NCI-H1417 (cell line): ENCODE measurements at regions not wholly inside any gene's neighbourhood (a gene's known extent, or its start where the extent isn't known, plus 50 kb on each side); places are given as distances from the start of the nearest gene placed in this dataset.

Experiments used
- DNase-seq, 3 experiments: peaks; one replicate each; lab custom pipeline; 2025; lab: John Stamatoyannopoulos, UW

DNA sequence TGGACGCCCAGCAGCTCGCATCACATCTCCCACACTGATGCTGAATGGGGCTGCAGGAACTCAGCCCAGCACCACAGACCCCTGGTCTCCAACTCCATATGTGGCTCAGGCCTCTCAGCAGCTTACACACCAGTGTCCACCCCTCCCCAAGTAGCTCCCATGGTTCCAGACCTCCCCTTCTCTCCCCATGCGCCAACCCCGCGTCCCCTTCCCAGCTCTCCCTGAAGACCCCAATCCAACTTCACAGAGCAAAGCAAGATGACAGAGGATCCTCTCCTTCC, 188.9 kb downstream of the SH3BP4 start:
- no peak for DNase-seq

DNA sequence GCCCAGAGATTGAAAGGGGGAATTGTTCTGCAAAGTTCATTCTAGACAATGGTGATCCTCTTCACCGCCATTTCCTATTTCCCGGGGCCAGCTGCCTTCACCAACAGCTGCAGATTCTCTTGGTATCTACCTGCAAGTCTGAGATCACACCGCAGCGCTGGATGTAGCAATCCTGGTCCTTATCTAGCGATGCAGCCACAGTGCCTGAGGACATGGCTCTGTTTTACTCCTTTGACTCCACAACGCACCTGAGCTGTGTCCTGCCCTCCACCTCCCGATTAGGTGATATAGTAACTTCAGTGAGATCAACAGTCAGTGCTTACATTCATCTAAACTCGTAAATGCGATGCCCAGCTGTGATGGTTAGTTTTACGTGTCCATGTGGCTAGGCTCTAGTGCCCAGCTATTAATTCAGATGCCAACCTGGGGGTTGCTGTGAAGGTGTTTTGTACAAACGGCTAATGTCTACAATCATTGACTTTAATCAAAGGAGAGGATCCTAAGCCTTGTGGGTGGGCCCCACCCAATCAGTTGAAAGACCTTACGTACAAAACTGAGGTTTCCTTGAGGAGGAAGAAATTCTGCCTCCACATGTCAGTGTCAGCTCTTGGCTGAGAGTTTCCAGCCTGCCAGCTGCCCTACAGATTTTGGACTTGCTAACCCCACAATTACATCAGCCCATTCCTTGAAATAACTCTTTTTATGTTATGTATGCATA, 189.8 kb downstream of the SH3BP4 start:
- DNase-seq = no peak

DNA sequence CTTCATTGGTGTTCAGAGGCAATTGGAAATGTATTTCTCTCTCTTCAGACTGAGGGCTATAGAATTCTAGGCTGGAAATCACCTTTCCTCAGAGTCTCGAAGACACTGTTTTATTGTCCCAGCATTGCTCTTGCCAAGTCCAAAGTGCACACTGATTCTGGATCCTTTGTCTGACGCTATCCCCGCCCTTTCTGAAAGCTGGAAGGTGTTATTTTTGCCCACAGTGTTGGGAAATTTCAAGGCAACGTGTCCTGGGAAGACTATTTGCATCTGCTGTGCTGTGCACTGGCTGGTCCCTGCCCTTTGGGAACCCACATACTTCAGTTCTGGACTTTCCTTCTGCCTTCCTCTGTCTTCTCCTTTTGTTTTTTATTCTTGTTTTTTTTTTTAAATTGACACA, 190.8 kb downstream of the SH3BP4 start:
- DNase-seq = no peak

DNA sequence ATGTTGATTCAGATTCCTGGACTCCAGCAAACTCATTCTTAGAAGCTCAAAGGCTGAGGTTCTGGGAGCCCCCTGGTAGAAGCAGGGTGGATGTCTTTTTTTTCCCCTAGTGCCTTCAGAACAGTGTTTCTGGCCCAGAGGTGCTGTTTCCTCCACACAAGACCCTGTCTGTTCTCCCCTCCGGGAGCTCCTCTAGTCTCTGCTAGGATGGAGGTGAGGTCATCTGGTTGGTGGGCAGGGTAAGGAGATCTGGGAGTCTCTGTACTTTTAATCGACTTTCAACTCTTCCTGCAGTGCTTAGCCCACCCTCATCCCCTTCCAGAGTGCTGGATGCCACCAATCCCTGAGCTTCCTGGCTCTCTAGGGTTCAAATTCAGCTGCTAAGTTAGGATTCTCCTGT, 192.0 kb downstream of the SH3BP4 start:
- no peak for DNase-seq

DNA sequence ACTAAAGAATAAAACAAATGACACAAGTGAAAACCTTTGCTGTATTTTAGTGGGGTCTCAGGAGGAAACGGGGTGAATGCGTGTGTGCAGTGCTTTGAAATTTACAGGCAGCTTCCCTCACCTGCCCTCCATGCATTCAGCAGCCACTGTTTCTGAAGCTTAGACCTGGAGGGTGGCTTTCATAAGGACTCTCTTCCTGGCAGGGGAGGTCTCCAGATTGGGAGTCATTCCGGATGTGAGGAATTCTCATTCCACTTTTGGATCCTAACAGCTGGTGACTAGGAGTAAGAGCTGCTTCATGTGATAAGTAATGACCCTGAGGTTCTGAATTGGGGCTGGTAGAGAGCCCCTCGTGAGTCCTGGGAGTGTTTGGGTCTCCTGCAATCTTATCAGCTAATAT, 192.5 kb downstream of the SH3BP4 start:
- no peak for DNase-seq

DNA sequence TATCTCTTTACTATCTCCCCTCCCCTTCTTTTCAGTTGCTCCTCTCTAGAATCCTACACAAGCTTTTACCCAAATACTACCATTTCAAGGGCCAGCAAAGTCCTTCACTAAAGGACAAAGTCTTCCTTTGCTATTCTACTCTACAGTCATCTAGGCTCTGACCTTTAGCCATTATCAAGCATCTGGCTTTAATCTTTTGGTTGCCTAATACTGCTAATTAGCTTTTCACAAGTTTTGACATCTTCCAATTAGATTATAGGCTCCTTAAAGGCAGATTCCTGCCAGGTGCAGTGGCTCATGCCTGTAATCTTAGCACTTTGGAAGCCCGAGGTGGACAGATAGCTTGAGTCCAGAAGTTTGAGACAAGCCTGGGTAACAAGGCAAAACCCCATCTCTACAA, 194.4 kb downstream of the SH3BP4 start:
- no peak for DNase-seq

DNA sequence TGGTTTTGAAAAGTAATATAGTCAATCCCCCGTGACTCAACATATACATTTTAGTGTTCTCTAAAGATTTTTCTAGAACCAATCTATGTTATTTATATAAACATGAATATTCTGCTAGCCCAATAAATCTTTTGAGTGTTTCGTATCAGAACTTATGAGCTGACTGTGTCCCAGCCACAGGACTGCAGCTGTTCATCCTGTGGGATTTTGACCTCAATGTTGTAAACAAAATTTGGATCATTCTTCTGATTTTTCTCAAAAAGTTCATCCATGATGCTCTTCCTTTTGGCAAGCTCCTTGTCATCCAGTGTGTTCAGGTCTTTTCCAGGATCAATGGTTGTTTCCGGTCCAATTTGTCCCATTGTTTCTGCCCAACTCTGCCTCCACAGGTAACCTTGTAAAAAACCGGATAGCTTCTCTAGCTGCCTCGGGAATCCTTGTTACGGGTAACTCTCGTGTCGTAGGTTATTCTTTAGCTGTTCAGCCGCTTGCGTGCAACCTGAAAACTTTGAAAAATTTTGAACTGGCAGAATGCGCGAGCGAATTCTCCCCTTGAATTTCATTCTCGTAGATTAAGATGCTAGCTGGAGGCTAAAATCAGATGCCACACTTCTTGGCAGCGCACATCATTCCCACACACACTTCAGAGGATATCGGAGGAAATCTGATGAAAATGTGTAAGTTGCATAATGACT, 195.2 kb downstream of the SH3BP4 start:
- no peak for DNase-seq

DNA sequence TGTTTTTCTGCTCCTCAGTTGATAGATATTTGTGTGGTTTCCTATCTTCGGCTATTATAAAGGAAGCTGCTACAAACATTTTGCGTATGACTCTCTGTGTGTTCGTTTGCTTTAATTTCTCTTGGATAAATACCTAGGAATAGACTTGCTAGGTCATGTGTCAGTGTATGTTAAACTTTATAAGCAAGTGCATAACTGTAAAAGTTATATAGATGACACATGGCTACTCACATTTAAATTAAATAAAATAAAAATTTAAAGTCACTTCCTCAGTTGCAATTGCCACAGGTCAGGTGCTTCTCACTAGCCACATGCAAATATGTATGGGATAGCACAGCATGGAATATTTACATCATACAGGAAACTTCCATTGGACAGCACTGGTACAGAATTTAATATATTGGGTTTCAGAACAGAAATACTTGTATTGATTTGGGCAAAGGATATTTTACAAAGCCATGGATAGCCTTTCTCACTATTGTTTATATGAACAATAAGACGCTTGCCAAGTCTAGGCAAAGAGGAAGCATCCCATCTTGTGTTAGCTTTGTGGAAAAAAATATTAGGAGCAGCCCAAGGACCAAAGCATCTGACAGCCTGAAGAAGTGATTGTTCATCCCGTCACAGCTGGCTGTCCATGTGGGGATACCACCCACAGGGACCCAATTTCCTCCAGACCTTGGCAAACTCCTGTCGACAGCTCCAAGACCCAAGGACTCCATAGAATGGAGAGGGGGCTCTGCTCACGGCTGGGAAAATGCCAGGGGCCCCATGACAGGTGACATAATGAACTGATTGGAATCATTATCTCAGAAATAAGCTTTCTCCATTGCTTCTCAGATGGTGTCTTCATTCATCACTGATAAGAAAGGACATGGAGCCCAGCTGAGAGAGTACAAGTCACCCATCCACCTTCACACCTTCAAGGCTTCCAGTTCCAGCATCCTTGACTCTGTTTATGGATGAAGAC, 196.7 kb downstream of the SH3BP4 start:
- no peak for DNase-seq

DNA sequence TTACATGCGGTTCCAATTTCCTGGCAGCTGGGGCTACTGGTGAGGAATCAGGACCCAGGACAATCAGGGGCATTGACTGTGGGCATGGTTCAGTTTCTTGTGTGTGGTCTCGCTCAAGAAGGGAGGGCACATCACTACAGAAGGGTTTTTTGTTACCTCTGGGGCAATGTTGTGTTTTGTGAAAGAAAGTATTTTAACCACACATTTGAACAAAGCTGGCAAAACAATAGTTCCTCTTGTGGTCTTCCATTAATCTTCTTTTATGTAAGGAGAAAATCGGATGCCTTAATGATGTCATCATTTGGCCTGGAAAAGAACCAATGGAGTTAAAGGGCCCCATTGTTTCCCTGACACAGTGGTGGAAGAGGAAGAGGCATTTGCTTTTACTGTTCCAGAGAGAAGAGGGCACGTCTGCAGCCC, 197.4 kb downstream of the SH3BP4 start:
- no peak for DNase-seq

DNA sequence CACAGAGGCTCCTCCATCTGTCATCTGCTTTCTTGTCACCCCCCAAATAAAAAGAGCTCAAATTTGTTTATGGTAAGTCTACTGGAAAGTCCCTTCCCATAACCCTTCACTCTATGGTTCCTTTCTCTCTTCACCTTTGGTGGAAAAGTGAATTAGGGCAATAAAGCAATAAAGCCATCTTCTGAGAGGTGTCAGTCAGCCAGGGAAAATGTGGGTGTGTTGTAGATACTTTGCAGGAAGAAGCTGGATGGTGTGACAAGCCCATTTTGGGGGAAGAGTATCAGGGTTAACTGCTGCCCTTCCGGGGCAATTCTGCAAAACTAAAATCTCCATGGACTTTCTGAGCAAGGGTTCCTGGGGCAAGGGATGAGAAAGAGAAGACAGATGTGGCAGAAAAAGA, 197.9 kb downstream of the SH3BP4 start:
- no peak for DNase-seq

DNA sequence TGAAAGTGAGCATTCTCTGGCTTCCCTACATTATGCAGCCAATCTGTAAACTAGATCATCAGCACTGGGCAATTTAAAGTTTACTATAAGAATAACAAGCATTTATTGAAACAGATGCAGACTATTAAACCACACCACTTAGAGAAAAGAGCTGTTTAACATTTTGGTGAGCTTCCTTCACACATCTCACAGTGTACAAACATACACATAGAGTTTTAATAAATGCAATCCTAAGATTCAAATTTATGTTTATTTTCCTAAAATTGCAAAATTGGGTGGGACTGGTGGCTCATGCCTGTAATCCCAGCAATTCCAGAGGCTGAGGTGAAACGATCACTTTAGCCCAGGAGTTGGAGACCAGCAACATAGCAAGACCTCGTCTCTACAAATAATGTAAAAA, 199.3 kb downstream of the SH3BP4 start:
- no peak for DNase-seq

DNA sequence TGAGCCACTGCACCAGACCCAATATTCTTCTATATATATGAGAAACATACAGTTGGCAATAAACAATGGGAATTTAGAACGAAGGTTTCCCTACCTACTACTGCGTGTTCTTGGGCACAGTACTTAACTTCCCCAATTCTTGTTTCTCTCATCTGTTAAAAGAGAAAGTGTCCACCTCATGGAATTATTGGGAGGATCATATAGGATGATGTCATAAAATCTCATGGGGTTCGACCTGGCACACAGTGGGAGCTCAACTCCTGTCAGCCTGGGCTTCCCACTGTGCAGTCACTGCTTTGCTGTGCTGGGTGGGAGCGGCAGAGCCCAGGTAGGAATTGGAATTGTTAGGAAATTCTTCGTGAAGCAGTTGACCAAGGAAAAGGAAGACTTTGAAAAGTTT, 203.3 kb downstream of the SH3BP4 start:
- no peak for DNase-seq

DNA sequence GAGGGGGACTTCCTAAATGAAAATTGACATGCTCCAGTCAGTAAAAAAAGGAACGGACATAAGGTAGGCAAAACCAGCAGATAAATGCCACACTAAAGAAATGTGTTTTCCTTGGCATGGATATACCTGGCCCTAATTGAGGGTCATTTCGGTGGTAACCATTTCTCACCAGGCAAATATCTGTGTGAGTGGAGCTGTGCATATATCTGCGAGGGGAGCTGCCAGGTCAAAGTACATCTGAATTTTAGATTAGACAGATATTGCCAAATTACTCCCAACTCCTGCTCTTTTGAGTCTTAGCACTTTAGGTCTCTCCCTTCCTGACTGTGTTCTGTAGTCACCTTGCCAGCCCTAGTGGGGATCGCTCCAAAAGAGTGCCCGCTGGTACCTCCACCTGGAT, 204.2 kb downstream of the SH3BP4 start:
- DNase-seq = no peak

DNA sequence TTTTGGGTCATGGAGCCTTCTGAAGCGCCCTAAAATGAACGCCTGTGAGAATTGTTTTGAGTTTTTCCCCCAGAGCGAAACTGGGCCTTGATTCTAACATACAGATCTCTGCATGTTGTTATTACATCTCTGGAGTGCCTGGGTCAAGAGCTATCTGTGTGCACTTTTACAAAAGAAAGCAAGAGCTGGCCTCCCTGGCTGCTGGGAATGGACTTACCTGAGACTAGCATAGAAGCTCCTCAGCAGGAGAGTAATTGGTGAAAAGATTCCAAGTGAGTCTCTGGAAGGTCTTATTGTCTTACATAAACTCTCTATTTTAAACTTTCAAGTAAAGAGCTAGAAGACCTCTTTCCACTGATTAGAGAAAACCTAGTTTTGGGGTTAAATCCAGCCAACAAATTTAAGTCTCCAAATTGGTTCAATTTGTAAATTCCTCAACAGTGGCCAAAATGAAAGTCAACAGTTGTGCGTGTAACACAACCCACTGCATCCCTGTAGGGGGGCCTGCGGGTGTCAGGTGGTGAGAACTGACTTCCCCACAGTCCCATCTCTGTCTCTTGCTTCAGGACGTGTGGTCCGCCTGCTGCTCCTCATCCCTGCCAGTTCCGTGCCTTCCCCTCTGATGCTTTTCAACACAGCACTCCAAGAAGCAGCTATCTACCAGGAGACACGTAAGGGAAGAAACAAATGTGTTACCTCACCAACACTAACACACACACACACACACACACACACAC, 206.1 kb downstream of the SH3BP4 start:
- DNase-seq = no peak

DNA sequence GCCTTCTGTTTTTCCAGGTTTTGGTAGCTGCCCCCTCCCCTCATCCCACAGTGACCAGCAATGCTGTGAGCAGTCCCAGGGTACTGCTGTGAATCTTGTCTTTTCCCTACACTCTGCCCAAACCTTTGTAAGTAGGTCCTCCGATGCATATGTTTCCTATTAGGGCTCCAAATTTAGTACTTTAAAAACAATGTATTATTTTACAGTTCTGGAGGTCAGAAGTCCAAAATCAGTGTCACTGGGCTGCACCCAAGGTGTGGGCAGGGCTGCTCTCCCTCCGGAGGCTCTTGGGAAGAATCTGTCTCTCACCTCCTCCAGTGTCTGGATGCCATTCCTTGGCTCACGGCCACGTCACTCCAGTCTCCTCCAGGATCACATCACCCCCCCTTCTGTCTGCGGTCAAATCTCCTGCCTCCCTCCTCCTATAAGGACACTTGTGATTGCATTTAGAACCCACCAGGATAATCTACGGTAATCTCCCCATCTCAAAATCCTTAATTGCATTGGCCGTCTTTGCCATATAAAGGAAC, 208.5 kb downstream of the SH3BP4 start:
- DNase-seq = no peak

DNA sequence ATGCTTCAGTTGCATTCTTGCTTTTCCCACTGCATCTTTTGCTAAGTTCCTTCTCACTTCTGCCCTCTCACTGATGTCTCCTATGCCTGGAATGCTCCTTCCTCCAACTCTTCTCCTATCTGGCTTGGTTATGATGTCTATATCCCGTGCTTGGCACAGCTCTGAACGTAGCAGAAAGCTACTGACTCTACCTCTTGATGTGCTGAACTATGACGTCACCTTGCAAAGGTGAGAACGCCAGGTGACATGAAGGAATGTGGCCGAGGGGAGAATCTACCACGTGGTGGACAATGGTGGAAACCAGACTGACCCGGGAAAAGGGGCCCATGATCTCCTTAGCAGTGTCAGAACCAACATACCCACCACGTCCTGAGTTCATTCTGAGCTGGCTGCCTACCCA, 209.7 kb downstream of the SH3BP4 start:
- DNase-seq = no peak

DNA sequence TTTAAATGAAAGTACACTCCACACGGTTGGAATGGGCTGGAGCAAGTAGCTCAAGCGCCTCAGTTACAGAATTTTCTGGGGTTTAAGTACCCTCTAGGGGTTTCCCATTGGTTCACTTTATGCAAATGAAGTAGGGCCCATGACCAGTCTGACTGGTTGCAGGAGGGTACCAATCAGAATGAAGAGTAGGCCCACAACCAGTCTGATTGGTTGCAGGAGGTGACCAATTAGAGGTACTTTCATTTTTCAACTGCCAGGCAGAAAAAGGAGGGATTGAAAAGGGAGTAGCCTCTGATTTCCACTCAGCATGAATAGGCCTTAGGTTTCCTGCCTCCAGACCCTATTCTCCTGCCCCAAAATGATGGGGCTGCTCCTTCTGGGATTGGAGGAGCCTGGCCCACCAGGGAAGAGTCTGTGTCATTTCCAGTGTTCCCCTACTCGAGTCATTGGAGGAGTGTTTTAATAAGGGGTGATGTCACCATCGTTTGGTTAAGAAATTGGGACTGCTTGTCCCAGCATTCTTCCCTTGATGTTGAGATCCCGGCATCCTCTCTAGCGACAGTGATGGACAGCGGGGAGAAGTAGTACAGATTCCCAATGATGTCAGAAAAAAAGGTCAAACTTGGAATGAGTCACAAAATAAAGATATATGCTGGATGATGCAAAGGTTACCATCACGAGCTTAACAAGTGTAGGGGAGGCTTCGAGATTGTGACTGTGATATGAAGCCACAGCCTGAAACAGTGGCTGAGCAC, 210.4 kb downstream of the SH3BP4 start:
- DNase-seq = no peak

DNA sequence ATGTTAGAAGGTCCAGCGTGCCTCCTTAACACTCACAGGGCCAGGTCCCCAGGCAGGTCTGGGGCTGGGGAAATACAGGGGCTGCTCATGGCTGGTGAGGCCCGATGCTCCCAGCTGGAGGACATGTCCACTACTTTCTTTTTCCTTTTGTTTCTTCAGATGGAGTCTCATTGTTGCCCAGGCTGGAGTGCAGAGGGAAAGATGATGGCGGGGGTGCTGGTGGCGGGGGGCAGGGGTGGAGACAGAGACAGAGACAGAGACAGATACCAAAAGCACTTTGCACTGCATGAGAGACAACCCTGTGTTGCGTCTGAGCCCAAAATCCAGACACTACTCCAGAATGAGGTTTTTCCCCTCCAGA, 211.0 kb downstream of the SH3BP4 start:
- no peak for DNase-seq

DNA sequence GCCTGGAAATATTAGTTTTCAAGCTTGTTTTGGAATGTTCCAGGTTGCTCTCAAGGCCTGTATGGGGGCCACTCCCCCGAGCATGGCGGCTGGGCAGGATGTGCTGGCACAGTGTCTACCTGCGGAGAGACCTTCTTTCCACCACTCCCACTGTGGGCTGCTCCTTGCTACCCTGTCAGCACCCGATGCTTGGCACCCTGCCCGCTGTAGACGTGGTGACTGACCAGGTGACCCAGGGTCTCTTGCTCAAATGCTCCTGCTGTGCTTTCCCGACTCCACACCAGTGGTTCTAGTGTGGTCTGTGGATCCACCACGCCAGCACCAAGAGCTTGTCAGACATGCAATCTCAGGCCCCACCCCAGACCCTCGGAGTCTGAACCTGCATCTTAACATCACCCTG, 213.3 kb downstream of the SH3BP4 start:
- DNase-seq = no peak

DNA sequence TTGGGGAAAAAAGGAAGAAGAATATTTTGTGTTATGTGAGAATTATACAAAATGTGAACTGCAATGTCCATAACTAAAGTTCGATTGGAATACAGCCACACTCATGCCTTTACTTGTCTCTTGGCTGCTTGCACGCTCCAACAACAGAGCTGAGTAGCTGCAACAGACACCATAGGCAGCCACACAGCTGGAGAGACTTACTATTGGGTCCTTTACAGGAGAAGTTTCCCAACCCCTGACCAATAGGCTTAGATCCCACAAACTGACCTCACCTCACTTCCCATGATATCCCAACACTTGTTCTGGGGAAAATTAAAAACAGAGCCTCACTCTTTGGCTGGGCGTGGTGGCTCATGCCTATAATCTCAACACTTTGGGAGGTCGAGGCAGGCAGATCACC, 213.8 kb downstream of the SH3BP4 start:
- no peak for DNase-seq
